ENCODE measurements at regions not wholly inside any gene's neighbourhood (a gene's known extent, or its start where the extent isn't known, plus 50 kb on each side); places are given as distances from the start of the nearest gene placed in this dataset.
"Not testable (repeated sequence)": the region's sequence is repeated elsewhere in the genome, so short reads cannot be mapped to it uniquely, and the experiment has no call there.

DNA sequence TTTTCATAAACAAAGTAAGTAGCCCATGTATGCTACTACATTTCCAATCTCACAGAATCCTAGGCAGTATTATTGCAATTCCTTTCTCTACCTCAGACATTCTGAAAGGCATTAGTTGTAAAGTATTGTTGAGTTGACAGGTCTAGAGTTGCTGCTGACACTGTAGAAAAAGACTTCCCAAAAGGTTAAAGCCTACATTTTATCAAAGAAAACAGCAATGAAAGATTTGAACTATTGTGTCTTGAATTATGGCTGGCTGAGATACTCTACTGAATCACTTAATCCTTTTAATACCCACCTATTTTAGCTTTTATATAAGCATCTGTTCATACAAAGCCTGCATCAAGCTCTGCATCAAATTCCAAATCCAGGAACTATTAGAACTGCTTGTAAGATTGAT is 1082.0 kb downstream of the OLFM4 start:
- Mint-ChIP-seq H3K4me3 (no peak overlapping the region), H3K27me3 (no peaks in the 10 kb centered on the region), H3K9me3 (peaks cover 0 to 11% (median 2%) of the 10 kb centered on the region in 7 donors), H3K4me1 (no peaks in the 10 kb centered on the region), H3K27ac (no peak overlapping the region), H3K36me3 (no peaks in the 10 kb centered on the region)
- no peak for ATAC-seq (ENCODE audit: low read depth in 2 of 2)
- no peak for DNase-seq

DNA sequence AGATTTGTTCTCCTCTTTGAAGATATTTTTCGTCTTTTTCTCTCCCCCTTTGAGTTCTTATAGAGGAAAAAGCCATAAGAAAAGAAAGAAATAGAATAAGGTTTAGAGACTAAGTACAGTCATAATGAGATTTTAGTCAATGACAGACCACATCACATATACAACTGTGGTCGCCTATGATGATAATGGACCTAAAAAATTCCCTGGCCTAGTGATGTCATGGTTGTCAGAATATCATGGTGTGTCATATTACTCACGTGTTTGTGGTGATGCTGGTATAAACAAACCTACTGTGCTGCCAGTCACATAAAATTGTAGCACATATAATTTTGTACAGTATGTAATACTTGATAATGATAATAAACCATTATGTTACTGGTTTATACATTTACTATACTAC is 1096.1 kb downstream of the OLFM4 start:
- Mint-ChIP-seq H3K9me3 (peaks cover 2 to 21% (median 9%) of the 10 kb centered on the region in 7 donors), H3K4me3 (no peak overlapping the region), H3K36me3 (no peaks in the 10 kb centered on the region), H3K4me1 (no peaks in the 10 kb centered on the region), H3K27me3 (no peaks in the 10 kb centered on the region), H3K27ac (no peak overlapping the region)
- ATAC-seq (ENCODE audit: low read depth in 2 of 2) (no peak), DNase-seq (no peak)

DNA sequence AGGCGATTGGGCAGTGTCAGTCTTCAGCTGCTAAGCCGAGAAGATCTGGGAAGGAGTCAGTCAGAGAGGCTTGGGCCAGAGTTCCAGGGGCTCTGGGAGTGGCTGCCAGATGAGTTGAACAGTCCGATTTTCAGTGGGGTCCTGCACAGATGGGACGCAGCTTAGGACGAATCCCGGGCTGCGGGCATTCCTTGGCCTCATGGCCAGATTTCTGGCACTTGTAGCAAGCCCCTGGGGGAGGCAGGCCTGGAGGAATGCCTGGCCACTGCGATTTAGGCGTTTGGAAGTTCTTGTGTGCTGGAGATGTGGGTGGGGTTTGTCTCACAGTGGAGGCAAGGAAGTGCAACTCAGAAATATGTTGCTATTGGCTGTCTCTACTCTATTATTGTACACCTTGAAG is 1102.3 kb downstream of the OLFM4 start:
- H3K4me3 Mint-ChIP-seq, result peak overlapping the region in 1 of 8 donors; percentile 81
- H3K9me3 Mint-ChIP-seq, result peaks cover 8 to 38% (median 13%) of the 10 kb centered on the region in 7 donors
- not testable (repeated sequence) for H3K36me3 Mint-ChIP-seq; H3K27me3 Mint-ChIP-seq; H3K4me1 Mint-ChIP-seq; ATAC-seq (ENCODE audit: low read depth in 2 of 2); H3K27ac Mint-ChIP-seq; DNase-seq

DNA sequence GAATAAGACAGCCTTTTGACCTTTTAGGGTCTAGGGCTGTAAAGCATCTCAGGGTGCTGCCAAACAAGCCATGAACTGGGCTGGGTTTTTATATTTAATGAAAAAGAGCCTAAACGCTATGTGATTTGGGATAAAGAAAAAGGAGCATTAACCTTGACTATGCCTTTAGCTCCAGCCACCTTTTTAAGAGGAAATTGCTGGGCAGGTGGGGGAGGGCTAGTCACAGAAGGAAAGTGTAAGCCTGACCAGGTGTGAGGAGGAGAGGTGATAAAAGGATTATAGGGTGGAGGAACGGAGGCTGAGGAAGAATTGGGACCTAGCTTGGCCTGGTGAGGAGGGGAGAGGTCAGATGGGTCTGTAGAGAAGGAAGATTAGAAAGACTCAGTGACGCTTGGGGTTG is 1102.8 kb downstream of the OLFM4 start:
- not testable (repeated sequence) for H3K4me1 Mint-ChIP-seq; H3K4me3 Mint-ChIP-seq; H3K27me3 Mint-ChIP-seq; DNase-seq; ATAC-seq (ENCODE audit: low read depth in 2 of 2); H3K36me3 Mint-ChIP-seq
- peaks cover 8 to 36% (median 13%) of the 10 kb centered on the region in 7 donors for H3K9me3 Mint-ChIP-seq
- peak overlapping the region in 1 of 6 donors; percentile 58 for H3K27ac Mint-ChIP-seq

DNA sequence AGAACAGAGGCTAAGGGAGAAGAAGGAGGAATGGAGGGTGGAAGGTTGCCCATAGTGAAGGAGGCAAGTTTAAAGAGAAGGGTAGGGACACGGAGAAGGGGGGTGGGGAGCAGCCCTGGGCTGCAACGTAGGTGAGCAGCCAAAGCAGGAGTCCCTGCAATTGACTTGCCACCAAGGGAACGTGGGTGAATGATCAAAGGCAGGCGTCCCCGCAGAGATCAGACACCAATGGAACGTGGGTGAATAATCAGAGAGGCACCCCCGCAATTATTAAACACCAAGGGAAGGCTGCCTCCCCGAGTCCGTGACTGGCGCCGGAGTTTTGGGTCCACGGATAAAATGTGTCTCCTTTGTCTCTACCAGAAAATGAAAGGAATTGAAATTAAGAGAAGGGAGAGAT is 1103.5 kb downstream of the OLFM4 start:
- DNase-seq; H3K36me3 Mint-ChIP-seq; ATAC-seq (ENCODE audit: low read depth in 2 of 2); H3K4me3 Mint-ChIP-seq; H3K27me3 Mint-ChIP-seq; H3K4me1 Mint-ChIP-seq; H3K27ac Mint-ChIP-seq: not testable (repeated sequence)
- peaks cover 8 to 33% (median 13%) of the 10 kb centered on the region in 7 donors for H3K9me3 Mint-ChIP-seq

DNA sequence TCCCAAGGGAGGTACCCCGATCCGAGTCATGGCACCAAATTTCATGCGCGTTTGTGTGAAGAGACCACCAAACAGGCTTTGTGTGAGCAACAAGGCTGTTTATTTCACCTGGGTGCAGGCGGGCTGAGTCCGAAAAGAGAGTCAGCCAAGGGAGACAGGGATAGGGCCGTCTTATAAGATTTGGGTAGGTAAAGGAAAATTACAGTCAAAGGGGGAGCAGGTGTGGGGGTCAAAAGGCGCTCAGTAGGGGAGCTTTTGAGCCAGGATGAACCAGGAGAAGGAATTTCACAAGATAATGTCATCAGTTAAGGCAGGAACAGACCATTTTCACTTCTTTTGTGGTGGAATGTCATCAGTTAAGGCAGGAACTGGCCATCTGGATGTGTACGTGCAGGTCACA is 1104.1 kb downstream of the OLFM4 start:
- not testable (repeated sequence) for H3K27me3 Mint-ChIP-seq; H3K27ac Mint-ChIP-seq; H3K36me3 Mint-ChIP-seq; ATAC-seq (ENCODE audit: low read depth in 2 of 2); H3K4me1 Mint-ChIP-seq; H3K4me3 Mint-ChIP-seq; DNase-seq
- H3K9me3 Mint-ChIP-seq, result peaks cover 8 to 31% (median 13%) of the 10 kb centered on the region in 7 donors

DNA sequence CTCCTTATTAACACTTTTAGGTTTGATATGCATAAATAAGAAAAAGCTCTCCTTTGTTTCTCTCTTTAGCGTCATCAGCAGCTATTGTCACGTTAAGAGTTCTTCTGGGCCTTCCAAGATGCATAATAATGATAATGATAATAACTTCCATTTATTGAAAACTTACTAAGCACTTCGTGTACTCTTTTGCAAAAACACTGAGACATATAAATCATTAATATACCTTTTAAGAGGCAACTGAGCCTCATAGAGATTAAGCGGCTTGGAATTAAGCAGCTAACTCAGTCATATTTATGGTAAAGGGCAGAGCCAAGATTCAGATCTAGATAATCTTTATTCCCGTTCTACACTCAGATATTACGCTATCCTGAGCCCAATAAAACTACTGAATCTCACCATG is 1105.1 kb downstream of the OLFM4 start:
- H3K27me3 Mint-ChIP-seq, result no peaks in the 10 kb centered on the region
- no peaks in the 10 kb centered on the region for H3K36me3 Mint-ChIP-seq
- ATAC-seq (ENCODE audit: low read depth in 2 of 2) (no peak), DNase-seq (no peak)
- no peak overlapping the region for H3K27ac Mint-ChIP-seq
- H3K4me1 Mint-ChIP-seq, result no peaks in the 10 kb centered on the region
- peaks cover 7 to 22% (median 13%) of the 10 kb centered on the region in 7 donors for H3K9me3 Mint-ChIP-seq
- no peak overlapping the region for H3K4me3 Mint-ChIP-seq

DNA sequence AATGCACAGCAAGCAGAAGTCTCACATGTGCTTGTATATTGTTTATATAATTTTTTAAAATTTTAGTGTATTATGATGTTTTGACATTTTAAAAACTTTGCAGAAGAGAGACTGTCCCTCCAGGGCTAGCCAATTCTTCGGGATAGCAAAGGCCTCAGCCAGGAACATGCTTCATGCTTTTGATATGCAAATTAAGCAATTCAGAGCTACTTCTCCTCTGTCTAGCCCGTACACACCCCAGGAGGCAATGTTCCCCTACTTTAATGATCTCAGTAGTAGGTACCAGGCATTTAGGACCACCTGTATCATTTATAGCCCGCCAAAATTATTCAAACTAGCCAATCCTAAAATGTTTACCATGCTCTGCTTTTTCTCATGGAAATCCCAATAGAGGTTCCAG is 1116.2 kb downstream of the OLFM4 start:
- ATAC-seq (ENCODE audit: low read depth in 2 of 2) (no peak), DNase-seq (no peak)
- no peaks in the 10 kb centered on the region for H3K27me3 Mint-ChIP-seq
- H3K4me3 Mint-ChIP-seq, result no peak overlapping the region
- peak overlapping the region in 1 of 6 donors; percentile 33 for H3K27ac Mint-ChIP-seq
- no peaks in the 10 kb centered on the region for H3K36me3 Mint-ChIP-seq
- no peaks in the 10 kb centered on the region for H3K4me1 Mint-ChIP-seq
- H3K9me3 Mint-ChIP-seq, result peaks cover 0 to 16% (median 8%) of the 10 kb centered on the region in 7 donors

DNA sequence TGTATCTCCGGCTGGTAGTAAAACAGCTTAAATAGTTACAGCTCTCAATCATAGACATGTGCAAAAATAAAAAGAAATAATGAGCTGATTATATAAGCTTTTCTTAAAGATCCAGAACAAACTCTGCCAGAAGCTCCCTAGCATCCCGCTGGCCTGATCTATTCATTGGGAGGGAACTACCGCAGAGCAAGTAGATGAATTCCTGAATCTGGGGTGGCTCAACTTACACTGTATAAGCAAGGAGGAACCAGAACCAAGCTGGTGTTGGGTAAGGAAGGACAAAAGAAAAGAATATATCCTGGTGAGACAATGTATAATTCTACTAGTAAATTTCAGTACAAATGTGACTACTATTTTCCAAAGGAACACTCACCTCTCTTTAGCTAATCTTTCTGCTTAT is 1122.2 kb downstream of the OLFM4 start:
- Mint-ChIP-seq H3K27me3 (no peaks in the 10 kb centered on the region), H3K27ac (no peak overlapping the region), H3K4me3 (no peak overlapping the region), H3K9me3 (peaks cover 0 to 10% (median 3%) of the 10 kb centered on the region in 7 donors), H3K4me1 (no peaks in the 10 kb centered on the region), H3K36me3 (no peaks in the 10 kb centered on the region)
- DNase-seq, result no peak
- no peak for ATAC-seq (ENCODE audit: low read depth in 2 of 2)

DNA sequence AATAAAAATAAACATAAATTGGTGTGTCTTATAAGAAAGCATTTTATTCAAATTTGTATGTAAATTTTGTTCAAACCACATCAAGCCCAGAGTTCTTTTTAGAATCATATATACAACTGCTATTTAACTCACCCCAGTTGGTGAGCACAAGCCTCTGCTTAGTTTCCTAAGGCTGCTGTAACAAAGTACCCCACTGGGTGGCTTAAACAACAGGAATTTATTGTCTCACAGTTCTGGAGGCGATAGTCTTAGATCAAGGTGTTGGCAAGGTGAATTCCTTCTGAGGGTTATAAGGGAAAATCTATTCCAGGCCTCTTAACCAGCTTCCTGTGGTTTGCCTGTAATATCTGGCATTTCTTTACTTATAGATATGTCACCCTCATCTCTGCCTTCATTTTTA is 1133.5 kb downstream of the OLFM4 start:
- H3K9me3 Mint-ChIP-seq, result peaks cover 0 to 16% (median 7%) of the 10 kb centered on the region in 7 donors
- no peak overlapping the region for H3K4me3 Mint-ChIP-seq
- no peaks in the 10 kb centered on the region for H3K4me1 Mint-ChIP-seq
- no peak for ATAC-seq (ENCODE audit: low read depth in 2 of 2)
- no peak for DNase-seq
- H3K36me3 Mint-ChIP-seq, result no peaks in the 10 kb centered on the region
- no peaks in the 10 kb centered on the region for H3K27me3 Mint-ChIP-seq
- no peak overlapping the region for H3K27ac Mint-ChIP-seq

DNA sequence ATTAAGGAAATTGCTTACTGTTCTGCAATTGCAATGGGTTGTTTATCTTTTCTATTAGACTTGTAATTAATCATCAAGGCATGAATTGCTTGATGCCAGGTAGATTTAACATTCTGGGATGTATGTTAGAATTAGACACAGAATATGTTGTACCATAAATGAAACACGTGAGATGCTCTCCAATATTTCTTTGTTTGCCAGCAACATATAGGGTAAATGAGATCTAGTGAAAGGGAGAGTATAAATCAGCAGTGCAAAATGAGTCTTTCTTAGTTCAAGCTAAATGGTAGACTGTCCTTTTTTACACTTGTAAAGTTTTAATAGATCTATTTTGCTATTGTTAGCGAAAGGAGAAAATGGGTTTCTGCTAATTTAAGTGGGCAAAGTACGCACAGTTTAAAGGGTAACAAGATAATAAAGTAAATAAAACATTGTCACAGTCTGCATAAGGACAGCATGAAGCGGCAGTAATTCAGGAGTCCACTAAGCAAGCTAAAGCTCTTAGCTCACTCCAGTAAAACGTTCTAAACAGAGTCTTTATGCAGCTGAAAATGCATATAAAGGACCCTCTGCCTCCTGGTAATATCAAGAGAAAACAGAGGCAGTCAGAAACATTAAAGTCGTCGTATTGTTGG is 1137.1 kb downstream of the OLFM4 start:
- Mint-ChIP-seq H3K4me1 (no peaks in the 10 kb centered on the region), H3K27me3 (no peaks in the 10 kb centered on the region), H3K27ac (no peak overlapping the region), H3K36me3 (no peaks in the 10 kb centered on the region), H3K4me3 (no peak overlapping the region), H3K9me3 (peaks cover 0 to 11% (median 5%) of the 10 kb centered on the region in 7 donors)
- no peak for DNase-seq
- no peak for ATAC-seq (ENCODE audit: low read depth in 2 of 2)

DNA sequence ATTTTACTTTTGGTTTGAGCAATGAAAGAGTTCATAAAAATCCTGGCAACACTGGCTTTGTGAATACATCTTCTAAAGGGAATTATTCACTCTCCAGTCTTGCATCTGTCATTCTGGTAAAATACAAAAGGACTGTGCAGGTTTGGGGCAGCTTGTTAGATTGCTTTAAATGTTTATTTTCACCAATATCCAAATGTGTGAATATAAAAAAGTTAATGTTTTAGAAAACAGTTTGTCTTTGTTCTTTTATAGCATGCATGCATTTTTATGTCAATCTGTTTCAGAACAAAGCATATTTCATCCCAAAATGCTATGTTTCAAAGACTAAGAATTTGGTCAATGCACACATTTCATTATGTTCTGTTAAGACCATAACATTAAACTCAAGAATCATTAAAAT is 1145.4 kb downstream of the OLFM4 start:
- no peak for ATAC-seq (ENCODE audit: low read depth in 2 of 2)
- H3K27ac Mint-ChIP-seq, result no peak overlapping the region
- DNase-seq, result no peak
- H3K27me3 Mint-ChIP-seq, result no peaks in the 10 kb centered on the region
- peaks cover 0 to 6% (median 3%) of the 10 kb centered on the region in 7 donors for H3K9me3 Mint-ChIP-seq
- no peak overlapping the region for H3K4me3 Mint-ChIP-seq
- H3K36me3 Mint-ChIP-seq, result no peaks in the 10 kb centered on the region
- H3K4me1 Mint-ChIP-seq, result no peaks in the 10 kb centered on the region

DNA sequence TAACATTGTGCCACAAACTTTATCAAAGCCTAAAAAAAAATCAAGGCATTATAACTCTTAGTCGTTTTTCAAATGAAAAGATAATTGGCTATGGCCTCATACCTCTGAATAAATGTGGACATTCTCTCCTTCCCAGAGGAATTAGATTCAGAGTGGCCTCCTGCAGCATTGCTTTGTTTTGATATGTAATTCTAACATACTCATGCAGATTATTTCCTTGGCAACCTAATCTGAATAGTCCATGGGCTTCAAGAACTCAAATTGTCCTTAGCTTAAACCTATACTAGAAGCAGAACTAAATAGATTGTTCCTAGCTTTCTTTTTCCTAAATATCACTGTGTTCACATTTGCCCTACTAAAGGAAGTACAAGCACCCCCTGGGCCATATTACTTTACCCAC is 1146.9 kb downstream of the OLFM4 start:
- H3K27ac Mint-ChIP-seq, result no peak overlapping the region
- no peak overlapping the region for H3K4me3 Mint-ChIP-seq
- H3K4me1 Mint-ChIP-seq, result no peaks in the 10 kb centered on the region
- DNase-seq (no peak), ATAC-seq (ENCODE audit: low read depth in 2 of 2) (no peak)
- no peaks in the 10 kb centered on the region for H3K27me3 Mint-ChIP-seq
- no peaks in the 10 kb centered on the region for H3K36me3 Mint-ChIP-seq
- peaks cover 0 to 8% (median 4%) of the 10 kb centered on the region in 7 donors for H3K9me3 Mint-ChIP-seq

DNA sequence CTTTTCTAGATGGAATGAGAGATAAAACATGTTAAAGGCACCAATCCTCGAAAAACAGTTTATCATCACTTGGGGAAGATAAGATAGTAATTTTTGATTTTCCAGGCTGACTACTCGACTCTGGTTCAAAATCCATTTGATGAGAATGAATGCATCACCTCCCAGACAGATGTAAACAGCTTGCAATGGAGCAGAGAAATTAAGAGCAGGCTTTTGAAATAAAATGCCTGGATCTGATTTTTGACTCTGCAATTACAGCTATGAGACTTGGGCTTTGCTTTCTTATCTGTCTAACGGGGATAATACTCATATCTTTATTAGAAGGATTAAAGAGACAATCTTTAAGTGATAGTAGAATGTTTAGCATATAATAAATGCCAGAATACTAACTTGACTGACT is 1148.9 kb downstream of the OLFM4 start:
- H3K4me3 Mint-ChIP-seq, result no peak overlapping the region
- DNase-seq (no peak), ATAC-seq (ENCODE audit: low read depth in 2 of 2) (no peak)
- H3K27ac Mint-ChIP-seq, result no peak overlapping the region
- no peaks in the 10 kb centered on the region for H3K27me3 Mint-ChIP-seq
- peaks cover 0 to 11% (median 5%) of the 10 kb centered on the region in 7 donors for H3K9me3 Mint-ChIP-seq
- H3K36me3 Mint-ChIP-seq, result no peaks in the 10 kb centered on the region
- no peaks in the 10 kb centered on the region for H3K4me1 Mint-ChIP-seq

DNA sequence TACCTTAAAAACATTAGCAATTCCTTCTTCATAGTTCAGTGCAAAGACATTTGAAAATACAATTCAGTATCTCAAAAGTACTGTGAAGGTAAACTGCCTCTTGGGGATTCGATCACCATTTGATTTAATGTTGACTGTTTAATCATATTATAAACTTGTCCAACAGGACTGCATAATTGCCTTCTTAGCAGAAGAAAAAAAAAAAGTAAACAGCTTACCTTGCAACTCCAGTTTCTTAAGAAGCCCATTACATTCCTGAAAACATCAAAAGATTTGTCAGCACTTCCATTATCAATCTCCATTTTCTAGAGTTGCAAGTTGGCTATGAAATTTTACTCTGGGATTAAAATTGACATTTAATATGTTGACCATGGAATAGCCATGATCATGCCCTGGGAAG is 1154.6 kb downstream of the OLFM4 start:
- Mint-ChIP-seq H3K4me3 (no peak overlapping the region), H3K4me1 (no peaks in the 10 kb centered on the region), H3K36me3 (no peaks in the 10 kb centered on the region)

More for the DNA sequence above, 1154.6 kb downstream of the OLFM4 start:
- Mint-ChIP-seq H3K27ac (no peak overlapping the region), H3K9me3 (peaks cover 1 to 11% (median 5%) of the 10 kb centered on the region in 7 donors), H3K27me3 (no peaks in the 10 kb centered on the region)
- no peak for DNase-seq
- ATAC-seq (ENCODE audit: low read depth in 2 of 2), result no peak

Data from naive B cell (primary cell).